ENCODE measurements at regions not wholly inside any gene's neighbourhood (a gene's known extent, or its start where the extent isn't known, plus 50 kb on each side); places are given as distances from the start of the nearest gene placed in this dataset.

GRCh38 chr9:13557746-13558145 lies 278.3 kb upstream of the MPDZ start:
- peaks cover 2 to 3% (median 3%) of the 10 kb centered on the region in 3 donors for H3K9me3 Mint-ChIP-seq
- H3K36me3 Mint-ChIP-seq: peaks cover 1% of the 10 kb centered on the region
- no peak overlapping the region for H3K27ac Mint-ChIP-seq
- no peaks in the 10 kb centered on the region for H3K27me3 Mint-ChIP-seq
- no peak overlapping the region for H3K4me3 Mint-ChIP-seq
- H3K4me1 Mint-ChIP-seq: no peaks in the 10 kb centered on the region

- H3K36me3 Mint-ChIP-seq: peaks cover 1% of the 10 kb centered on the region
- H3K9me3 Mint-ChIP-seq: peaks cover 0 to 3% (median 2%) of the 10 kb centered on the region in 3 donors
- H3K4me3 Mint-ChIP-seq: no peak overlapping the region
- H3K27ac Mint-ChIP-seq: no peak overlapping the region
- no peaks in the 10 kb centered on the region for H3K27me3 Mint-ChIP-seq
- no peaks in the 10 kb centered on the region for H3K4me1 Mint-ChIP-seq
Observed at GRCh38 chr9:13556656-13557055, 277.2 kb upstream of the MPDZ start.

DNA sequence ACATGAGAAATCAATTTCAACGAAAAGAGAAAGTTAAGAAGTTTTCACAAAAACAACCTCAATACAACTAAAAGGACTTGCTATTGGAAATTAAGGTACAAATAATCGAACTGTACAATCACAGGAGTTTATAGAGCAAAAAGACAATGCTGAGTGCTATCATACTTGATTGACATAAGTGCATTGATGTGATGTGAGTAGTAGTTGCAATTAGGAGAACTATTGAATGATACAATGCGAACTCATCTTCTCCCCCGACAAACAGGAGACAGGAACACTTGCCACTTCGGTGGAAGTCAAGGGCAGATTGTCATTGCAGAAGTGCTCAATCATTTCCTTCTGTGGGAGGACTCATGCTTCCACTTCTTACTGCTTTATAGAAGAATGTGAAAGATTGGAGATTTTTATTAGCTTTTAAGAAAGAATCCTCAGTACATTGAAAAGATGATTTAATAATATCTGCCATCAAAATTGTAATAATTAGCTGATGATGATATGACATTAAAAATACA lies 276.6 kb upstream of the MPDZ start:
- H3K27ac Mint-ChIP-seq: no peak overlapping the region
- H3K4me1 Mint-ChIP-seq: no peaks in the 10 kb centered on the region
- H3K9me3 Mint-ChIP-seq: peaks cover 2 to 5% (median 3%) of the 10 kb centered on the region in 3 donors
- H3K36me3 Mint-ChIP-seq: peaks cover 1% of the 10 kb centered on the region
- H3K4me3 Mint-ChIP-seq: no peak overlapping the region
- H3K27me3 Mint-ChIP-seq: no peaks in the 10 kb centered on the region

GRCh38 chr9:13555516-13555915 lies 276.0 kb upstream of the MPDZ start:
- Mint-ChIP-seq H3K4me1 (no peaks in the 10 kb centered on the region), H3K27ac (no peak overlapping the region), H3K36me3 (peaks cover 1% of the 10 kb centered on the region), H3K27me3 (no peaks in the 10 kb centered on the region), H3K9me3 (peaks cover 2 to 5% (median 3%) of the 10 kb centered on the region in 3 donors), H3K4me3 (no peak overlapping the region)

DNA sequence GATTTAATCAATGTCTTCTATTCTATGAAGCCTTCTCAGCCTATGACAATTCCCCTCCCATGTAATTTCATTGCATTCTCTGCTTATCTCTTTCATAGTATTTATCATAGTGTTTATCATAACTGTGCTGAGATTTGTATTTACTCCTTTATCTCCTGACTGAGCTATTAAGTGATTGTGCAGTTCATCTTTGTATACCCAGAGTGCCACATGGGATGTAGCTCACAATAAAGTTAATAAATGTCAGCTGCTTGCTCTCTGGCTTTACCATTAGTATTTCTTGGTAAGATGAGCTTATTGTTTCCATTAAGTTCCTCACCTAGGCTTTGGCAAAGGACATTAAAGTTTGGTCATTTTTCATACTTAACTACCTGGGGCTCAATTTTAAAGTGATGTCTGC lies 275.1 kb upstream of the MPDZ start:
- H3K4me1 Mint-ChIP-seq: no peaks in the 10 kb centered on the region
- no peak overlapping the region for H3K4me3 Mint-ChIP-seq
- H3K9me3 Mint-ChIP-seq: peaks cover 0 to 6% (median 5%) of the 10 kb centered on the region in 3 donors
- no peaks in the 10 kb centered on the region for H3K36me3 Mint-ChIP-seq
- no peak overlapping the region for H3K27ac Mint-ChIP-seq
- no peaks in the 10 kb centered on the region for H3K27me3 Mint-ChIP-seq

DNA sequence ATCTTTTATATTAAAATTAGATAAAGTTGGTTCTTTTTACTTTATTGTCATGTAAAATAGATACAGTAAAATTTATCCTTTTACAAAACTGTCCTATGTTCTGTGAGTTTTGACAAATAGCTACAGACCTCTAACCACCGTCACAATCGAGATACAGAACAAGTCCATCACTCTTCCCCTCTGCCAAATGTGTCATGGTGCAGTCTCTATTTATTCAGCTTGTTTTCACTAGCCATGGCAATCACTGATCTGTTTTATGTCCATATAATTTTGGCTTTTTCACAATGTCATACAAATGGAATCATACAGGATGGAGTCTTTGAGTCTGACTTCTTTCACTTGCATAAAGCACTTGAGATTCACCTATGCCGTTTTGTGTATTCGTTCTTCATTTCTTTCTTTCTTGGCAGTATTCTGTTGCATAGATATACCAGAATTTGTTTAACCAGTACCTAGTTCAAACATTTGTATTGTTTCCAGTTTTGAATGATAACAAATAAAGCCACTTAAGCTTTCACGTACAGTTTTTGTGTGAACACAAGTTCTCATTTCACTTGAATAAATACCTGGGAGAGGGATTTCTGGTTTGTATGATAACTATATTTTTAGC lies 273.2 kb upstream of the MPDZ start:
- no peak overlapping the region for H3K4me3 Mint-ChIP-seq
- H3K27ac Mint-ChIP-seq: no peak overlapping the region
- H3K36me3 Mint-ChIP-seq: no peaks in the 10 kb centered on the region
- H3K9me3 Mint-ChIP-seq: peaks cover 2 to 8% (median 5%) of the 10 kb centered on the region in 3 donors
- no peaks in the 10 kb centered on the region for H3K4me1 Mint-ChIP-seq
- H3K27me3 Mint-ChIP-seq: no peaks in the 10 kb centered on the region

DNA sequence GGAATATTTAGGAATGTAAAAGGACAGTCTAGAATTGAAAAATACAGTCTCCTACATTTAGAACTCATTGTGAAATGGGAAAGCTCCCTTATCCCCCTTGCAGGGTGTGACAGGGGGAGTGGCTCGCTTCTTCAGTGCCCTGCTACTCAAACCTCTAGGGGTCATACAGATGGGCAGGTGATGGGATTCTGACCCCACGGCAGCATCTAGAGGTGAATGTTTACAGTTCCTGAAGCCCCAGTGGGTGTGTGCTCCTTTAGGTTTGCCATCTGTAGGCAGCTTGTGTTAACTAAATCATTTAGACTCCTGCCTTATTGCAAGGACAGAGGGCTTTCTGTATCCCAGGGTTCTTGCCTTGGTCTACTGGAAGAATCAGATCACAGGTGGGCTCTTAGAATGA lies 271.0 kb upstream of the MPDZ start:
- Mint-ChIP-seq H3K4me1 (no peaks in the 10 kb centered on the region), H3K27ac (no peak overlapping the region), H3K27me3 (no peaks in the 10 kb centered on the region), H3K4me3 (no peak overlapping the region), H3K9me3 (peaks cover 2 to 5% (median 5%) of the 10 kb centered on the region in 3 donors), H3K36me3 (no peaks in the 10 kb centered on the region)

- Mint-ChIP-seq H3K9me3 (peaks cover 4 to 5% (median 5%) of the 10 kb centered on the region in 3 donors), H3K27me3 (no peaks in the 10 kb centered on the region), H3K27ac (no peak overlapping the region), H3K4me1 (no peaks in the 10 kb centered on the region), H3K4me3 (no peak overlapping the region), H3K36me3 (no peaks in the 10 kb centered on the region)
Observed at GRCh38 chr9:13548535-13548934, 269.0 kb upstream of the MPDZ start.

GRCh38 chr9:13535141-13535540 lies 255.6 kb upstream of the MPDZ start:
- Mint-ChIP-seq H3K27me3 (no peaks in the 10 kb centered on the region), H3K36me3 (no peaks in the 10 kb centered on the region), H3K4me3 (peak overlapping the region in 1 of 4 donors; percentile 30), H3K4me1 (peaks cover 0 to 1% (median 0%) of the 10 kb centered on the region in 3 donors), H3K27ac (no peak overlapping the region), H3K9me3 (peaks cover 2 to 23% (median 4%) of the 10 kb centered on the region in 3 donors)

DNA sequence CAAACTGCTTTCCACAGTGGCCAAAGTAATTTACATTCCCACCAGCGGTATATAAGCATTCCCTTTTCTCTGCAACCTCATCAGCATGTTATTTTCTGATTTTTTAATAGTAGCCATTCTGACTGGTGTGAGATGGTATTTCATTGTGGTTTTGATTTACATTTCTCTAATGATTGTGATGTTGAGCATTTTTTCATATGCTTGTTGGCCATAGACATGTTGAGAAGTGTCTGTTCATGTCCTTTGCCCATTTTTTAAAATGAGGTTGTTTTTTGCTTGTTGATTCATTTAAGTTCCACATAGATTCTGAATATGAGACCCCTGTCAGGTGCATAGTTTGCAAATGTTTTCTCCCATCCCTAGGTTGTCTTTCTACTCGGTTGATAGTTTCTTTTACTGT lies 254.5 kb upstream of the MPDZ start:
- no peak overlapping the region for H3K4me3 Mint-ChIP-seq
- H3K27me3 Mint-ChIP-seq: no peaks in the 10 kb centered on the region
- H3K9me3 Mint-ChIP-seq: peaks cover 1 to 23% (median 2%) of the 10 kb centered on the region in 3 donors
- peaks cover 0 to 1% (median 0%) of the 10 kb centered on the region in 3 donors for H3K4me1 Mint-ChIP-seq
- H3K27ac Mint-ChIP-seq: no peak overlapping the region
- H3K36me3 Mint-ChIP-seq: no peaks in the 10 kb centered on the region

DNA sequence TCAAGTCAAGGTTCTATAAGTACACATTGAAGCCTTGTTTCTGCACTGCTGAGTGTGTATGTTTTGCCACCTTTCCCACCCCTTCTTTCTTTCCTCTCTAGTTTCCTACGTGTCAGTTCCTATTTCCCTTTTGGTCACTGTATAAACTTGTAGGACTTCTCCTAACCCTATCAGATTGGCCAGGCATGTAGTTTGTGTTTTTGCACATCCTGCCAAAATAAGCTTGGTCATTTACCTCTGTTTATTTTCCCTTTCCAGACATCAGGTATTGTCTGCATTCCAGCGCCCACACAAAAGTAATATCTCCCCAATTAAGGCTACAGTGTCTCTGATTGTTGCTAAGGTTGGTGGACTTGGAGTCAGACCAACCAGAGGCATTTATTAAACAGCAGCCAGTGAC lies 252.9 kb upstream of the MPDZ start:
- Mint-ChIP-seq H3K4me3 (no peak overlapping the region), H3K27me3 (no peaks in the 10 kb centered on the region), H3K27ac (no peak overlapping the region), H3K36me3 (no peaks in the 10 kb centered on the region), H3K9me3 (peaks cover 2 to 23% (median 3%) of the 10 kb centered on the region in 3 donors), H3K4me1 (peaks cover 0 to 1% (median 0%) of the 10 kb centered on the region in 3 donors)

- H3K27me3 Mint-ChIP-seq: no peaks in the 10 kb centered on the region
- peaks cover 0 to 1% (median 0%) of the 10 kb centered on the region in 3 donors for H3K4me1 Mint-ChIP-seq
- no peak overlapping the region for H3K27ac Mint-ChIP-seq
- H3K9me3 Mint-ChIP-seq: peaks cover 3 to 18% (median 4%) of the 10 kb centered on the region in 3 donors
- H3K4me3 Mint-ChIP-seq: peak overlapping the region in 1 of 4 donors; percentile 29
- H3K36me3 Mint-ChIP-seq: no peaks in the 10 kb centered on the region
Observed at GRCh38 chr9:13529321-13530104, 250.0 kb upstream of the MPDZ start.

DNA sequence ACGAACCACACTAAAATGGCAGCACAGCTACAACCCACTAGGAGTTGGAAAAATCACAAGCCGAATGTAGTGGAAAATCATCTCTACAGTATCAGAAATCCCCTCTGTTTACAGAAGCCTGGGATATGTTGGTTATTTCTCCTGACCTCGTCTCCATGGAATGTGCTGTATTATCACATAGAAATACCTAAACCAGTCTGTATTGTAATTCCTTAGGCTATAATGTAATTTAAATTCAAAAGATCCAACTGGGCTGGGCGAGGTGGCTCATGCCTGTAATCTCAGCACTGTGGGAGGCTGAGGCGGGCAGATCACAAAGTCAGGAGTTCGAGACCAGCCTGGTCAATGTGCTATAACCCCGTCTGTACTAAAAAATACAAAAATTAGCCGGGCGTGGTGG lies 244.8 kb upstream of the MPDZ start:
- Mint-ChIP-seq H3K27ac (no peak overlapping the region), H3K4me3 (no peak overlapping the region)

DNA sequence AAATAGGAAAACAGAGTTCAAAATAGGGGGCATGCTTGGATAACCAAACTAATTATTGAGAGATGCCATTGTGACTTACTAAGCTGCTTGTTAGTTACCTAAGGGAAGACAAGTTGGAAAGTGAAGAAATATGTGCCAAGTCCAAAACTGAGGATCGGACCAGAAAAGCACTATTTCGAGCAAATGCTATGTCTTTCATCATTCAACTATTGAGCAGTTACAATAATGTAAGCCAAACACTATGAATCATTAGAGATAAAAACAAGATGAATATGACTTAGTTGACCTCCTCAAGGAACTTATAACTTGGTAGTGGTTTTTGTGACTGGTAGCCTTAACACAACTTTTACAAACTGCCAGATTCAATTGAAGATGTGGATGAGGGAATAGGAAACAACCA lies 240.6 kb upstream of the MPDZ start:
- no peaks in the 10 kb centered on the region for H3K27me3 Mint-ChIP-seq
- no peaks in the 10 kb centered on the region for H3K36me3 Mint-ChIP-seq
- no peak overlapping the region for H3K4me3 Mint-ChIP-seq
- H3K27ac Mint-ChIP-seq: no peak overlapping the region
- H3K9me3 Mint-ChIP-seq: peaks cover 3 to 15% (median 3%) of the 10 kb centered on the region in 3 donors
- H3K4me1 Mint-ChIP-seq: peaks cover 0 to 2% (median 0%) of the 10 kb centered on the region in 3 donors

More for the DNA sequence above, 244.8 kb upstream of the MPDZ start:
- Mint-ChIP-seq H3K4me1 (no peaks in the 10 kb centered on the region), H3K9me3 (peaks cover 0 to 2% (median 2%) of the 10 kb centered on the region in 3 donors), H3K36me3 (no peaks in the 10 kb centered on the region), H3K27me3 (no peaks in the 10 kb centered on the region)

DNA sequence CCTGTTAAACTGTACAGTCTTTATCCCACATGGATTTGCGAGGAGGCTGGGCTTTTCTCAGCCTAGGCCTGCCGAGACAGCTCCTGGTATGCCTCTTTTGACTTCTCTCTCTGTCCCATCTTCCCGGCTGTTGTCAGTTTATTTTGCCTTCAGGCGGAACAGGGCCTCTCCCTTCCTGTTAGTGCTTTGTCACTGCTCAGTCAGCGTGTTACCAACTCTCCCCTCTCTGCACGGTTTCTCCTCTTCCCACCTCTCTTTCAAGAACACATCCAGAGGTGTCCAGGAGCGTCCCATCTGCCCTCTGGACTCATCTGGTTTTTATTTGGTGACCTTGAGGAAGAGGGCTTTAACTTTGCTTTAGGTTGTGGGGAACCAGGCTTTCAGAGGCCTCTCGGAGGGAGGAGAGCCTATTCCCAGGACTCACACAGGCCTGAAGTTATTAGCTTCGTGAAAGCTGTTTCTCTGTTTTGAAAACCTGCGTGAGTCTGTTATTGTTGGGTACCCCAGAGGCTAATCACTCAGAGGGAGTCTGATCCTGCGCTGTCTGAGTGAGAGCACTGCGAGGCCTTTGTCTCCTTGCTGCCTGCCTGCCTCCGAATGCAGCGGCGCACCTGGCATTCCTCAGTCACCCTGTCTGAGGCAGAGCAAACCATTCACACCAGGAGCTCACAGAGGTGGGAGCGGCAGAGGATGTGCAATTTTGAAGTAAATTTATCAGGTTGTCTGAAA lies 234.4 kb upstream of the MPDZ start:
- Mint-ChIP-seq H3K27ac (no peak overlapping the region), H3K36me3 (no peaks in the 10 kb centered on the region), H3K4me1 (peaks cover 0 to 2% (median 0%) of the 10 kb centered on the region in 3 donors), H3K9me3 (peaks cover 2 to 23% (median 4%) of the 10 kb centered on the region in 3 donors), H3K27me3 (no peaks in the 10 kb centered on the region), H3K4me3 (no peak overlapping the region)
